Dedifferentiated amniotic fluid mesenchymal stem cell (primary cell): ENCODE measurements at regions not wholly inside any gene's neighbourhood (a gene's known extent, or its start where the extent isn't known, plus 50 kb on each side); places are given as distances from the start of the nearest gene placed in this dataset.

Source experiments
- DNase-seq: peaks from one replicate; pipeline ENCODE4 v3.0.0-alpha.2; 2016; ENCODE audit errors: extremely low spot score

DNA sequence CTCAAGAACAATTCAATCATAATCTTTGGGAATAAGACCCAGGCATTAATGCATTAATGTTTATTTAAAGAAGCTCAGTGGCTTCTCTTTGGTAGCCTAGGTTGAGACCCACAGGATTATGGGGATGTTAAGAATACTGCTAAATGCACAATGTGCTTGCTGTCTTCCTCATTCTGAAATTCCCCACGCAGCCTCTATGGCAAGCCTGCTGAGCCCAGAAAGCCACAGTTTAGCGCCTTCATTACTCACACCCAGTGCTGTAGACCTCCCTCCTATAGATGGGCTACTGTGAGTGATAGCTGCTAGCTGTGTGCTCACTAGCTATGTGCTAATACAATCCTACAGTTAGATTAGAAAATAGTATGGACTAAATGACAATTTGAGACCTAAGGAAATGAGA, 90.6 kb downstream of the TNFSF13B start:
- no peak for DNase-seq

DNA sequence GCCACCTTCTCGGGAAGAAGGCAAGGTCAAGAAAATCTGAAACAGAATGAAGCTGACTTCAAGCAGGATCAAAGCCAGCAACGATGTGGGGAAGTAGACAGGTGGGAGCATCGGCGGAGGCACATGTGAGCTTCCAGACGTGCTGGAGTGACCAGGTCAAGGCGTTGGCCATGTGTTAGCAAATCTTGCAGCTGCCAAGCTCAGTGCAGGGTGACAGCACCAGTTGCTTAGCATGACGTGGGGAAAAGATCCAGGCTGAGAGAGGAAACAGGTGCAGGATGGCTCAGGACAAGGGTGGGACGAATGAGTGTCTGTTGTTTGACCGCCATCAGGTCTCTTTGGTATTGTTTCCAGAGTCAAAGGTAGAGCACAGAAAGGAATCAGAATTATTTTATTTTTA, 92.3 kb downstream of the TNFSF13B start:
- DNase-seq = no peak

DNA sequence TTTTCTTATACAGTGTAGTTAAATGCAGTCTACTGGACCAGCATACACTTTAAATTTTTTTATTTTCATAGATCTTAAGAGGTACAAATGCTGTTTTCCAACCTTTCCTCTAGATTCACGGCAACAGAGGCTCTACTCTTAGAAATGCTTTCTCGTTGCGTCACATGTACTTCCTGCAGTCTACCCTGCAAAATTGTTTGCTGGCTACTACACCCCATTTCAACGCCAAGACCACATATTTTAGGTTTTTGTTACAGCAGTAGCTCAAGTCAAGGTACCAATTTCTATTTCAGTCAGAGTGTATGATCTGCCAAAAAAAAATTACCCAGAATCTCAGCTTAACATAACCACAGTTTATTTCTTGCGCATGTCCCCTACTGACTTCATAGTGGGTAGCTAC, 94.1 kb downstream of the TNFSF13B start:
- DNase-seq = no peak

DNA sequence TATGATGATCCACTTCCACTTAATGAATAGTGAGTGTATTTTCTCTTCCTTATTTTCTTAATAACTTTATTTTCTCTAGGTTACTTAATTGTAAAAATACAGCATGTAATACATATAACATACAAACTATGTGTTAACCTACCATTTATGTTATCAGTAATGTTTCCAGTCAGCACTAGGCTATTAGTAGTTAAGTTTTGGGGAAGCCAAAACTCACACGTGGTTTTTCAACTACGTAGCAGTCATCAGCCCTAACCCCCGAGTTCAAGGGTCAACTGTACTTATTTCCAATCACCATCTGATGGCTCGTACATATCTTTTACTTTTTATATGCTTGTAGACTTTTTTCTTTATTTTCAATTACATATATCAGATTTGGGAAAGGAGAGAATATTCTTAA, 95.7 kb downstream of the TNFSF13B start:
- no peak for DNase-seq

DNA sequence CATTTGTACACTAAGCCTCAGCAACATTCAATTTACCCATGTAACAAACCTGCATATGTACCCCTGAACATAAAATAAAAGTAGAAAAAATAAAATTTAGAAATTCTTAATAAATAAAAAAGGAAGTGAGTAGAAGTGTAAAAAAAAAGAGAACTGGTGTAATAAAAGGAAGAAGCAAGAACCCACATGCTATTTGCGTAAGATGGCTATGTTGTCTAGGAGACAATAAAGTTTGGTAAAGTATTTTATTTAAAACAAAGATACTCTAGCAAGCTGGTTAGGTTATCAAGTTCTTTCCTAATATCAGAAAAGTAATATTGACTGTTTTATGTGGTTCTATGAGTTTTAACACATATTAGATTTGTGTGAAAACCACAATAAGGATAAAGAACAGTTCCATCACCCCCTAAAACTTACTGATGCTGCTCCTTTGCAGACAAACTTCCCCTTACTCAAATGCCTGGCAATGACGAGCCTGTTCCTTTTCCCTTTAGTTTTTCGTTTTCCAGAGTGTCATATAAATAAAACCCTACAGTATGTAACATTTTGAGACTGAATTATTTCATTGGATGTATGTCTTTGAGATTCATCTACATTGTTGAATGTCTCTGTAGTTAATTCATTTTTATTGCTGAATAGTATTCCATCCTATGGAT, 98.9 kb downstream of the TNFSF13B start:
- DNase-seq = no peak

DNA sequence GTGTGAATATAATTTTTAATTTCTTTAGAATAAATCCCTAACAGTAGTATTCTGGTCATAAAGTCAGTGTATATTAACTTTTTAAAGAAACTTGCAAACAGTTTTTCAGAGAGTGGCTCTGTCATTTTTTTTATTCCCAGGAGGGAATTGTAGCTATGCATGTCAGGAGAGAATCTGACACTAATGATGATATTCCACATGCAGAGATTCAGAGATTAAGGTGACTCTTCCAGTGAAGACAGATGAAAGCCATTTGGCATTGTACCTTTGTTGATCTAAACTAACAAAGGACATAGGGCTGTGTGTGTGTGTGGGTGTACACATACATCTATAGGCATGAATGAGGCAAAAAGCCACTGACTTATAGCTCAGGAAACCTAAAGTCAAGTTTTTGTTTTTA, 99.9 kb downstream of the TNFSF13B start:
- no peak for DNase-seq

DNA sequence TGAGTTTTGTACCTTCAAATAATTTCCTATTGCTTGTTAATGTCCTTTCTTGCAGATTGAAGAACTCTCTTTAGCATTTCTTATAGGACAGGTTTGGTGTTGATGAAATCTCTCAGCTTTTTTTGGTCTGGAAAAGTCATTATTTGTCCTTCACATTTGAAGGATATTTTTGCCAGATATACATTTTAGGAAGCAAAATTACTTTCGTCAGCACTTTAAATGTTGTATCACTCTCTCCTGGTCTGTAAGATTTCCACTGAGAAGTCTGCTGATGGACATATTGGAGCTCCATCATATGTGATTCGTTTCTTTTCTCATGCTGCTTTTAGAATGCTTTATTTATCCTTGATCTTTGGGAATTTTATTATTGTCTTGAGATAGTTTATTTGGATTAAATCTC, 105.5 kb downstream of the TNFSF13B start:
- DNase-seq = no peak

DNA sequence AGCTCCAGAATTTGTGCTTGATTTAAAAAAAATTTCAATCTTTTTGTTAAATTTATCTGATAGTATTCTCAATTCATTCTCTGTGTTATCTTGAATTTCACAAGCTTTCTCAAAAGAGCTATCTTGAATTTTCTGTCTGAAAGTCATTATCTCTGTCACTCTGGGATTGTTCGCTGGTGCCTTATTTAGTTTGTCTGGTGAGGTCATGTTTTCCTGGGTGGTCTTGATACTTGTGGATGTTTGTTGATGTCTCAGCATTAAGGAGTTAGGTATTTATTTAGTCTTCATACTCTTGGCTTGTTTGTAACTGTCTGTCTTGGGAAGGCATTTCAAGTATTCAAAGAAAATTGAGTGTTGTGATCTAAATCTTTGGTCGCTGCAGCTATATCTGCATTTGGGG, 106.3 kb downstream of the TNFSF13B start:
- DNase-seq = no peak

DNA sequence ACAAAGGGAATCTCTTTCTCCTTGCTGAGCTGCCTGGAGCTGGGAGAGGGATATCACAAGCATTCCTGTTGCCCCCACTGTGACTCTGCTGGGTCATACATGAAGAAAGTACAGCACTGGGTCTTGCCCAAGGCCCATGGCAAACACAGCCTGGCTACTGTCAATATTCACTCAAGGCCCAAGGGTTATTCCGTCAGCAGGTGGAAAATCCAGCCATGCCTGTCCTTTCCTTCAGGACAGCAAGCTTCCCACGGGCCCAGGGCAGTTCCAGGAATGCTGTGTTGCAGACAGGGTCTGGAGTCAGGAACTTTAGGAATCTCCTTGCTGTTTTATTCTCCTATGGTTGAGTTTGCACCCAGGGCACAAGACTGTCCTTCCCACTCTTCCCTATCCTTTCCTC, 106.8 kb downstream of the TNFSF13B start:
- no peak for DNase-seq

DNA sequence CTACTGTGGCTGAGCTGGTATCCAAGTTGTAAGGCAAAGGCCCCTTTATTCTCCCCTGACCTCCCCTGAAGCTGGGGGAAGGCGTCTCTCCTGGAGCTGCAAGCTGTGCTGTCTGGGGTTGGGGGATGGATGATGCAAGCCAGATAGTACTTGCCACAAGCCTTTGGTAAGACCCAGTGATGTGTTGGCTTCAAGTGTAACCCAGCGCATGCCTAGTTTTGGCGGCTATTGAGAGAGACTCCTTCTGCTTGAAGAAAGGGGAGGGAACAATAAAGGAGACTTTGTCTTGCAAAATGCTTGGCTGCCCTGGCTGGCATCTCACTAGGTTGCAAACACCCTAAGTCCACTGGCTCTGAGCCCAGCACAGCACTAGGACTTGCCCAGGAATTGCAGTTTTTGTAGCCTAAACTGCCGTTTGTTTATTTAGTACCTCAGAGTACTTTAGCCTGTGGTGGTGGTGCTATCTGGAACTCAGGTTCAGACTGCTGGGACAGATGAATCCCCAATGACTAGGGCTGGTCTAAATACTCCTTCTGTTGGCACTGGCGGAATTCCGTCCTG, 108.2 kb downstream of the TNFSF13B start:
- DNase-seq = no peak

DNA sequence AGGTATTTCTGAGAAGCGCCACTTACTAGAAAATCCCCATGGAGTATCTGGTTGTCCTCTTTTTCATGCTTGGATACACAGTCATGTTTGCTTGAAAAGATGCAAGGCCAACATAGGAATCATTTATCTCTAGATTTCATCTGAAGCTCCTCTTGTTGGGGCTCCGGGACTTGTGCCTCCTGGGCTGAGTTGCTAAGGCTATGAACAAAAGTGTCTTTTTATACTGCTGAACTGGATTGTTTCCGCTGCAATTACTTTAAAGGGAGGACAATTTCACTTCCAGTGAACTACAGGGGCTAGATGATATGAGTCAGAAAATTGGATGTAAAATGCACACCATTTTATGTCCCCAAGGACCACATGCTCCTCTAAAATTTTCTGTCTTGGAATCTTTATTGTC, 114.1 kb downstream of the TNFSF13B start:
- DNase-seq = no peak

DNA sequence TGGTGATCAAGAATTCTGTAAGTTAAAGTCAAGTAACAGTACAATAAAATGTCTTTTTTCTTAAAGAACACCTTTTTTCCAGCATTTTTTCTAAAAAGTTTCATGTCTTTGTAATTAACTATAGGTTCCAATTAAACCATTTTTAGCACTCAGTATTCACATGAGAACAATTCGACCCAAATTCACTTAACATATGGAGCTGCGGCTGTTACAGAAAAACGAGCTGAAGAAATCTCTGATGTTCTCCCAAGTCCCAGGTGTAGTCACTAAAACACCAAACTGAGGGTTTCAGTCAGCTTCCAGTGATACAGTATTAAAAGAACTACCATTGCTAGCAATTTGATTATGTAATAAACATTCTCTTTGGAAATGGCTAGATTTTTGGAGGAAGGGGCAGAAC, 117.6 kb downstream of the TNFSF13B start:
- DNase-seq = no peak

DNA sequence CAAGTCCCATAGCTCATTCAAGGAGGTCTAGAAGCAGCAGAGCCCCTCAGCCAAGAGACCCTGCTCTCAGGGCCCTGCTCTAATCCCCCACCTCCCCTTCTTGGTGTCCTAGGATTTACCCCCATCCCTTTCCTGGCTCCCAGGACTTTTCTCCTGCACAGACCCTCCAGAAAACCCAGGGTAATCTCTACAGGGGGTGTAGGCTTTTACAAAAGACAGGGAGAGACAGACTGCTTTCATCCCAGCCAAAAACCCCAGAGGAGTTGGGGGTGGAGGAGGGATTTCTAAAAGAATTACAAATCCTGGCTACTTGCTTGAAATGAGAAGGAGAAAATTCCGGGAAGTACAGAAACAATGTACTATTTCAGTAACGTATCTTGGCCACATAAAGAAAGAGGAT, 133.3 kb downstream of the TNFSF13B start:
- no peak for DNase-seq

DNA sequence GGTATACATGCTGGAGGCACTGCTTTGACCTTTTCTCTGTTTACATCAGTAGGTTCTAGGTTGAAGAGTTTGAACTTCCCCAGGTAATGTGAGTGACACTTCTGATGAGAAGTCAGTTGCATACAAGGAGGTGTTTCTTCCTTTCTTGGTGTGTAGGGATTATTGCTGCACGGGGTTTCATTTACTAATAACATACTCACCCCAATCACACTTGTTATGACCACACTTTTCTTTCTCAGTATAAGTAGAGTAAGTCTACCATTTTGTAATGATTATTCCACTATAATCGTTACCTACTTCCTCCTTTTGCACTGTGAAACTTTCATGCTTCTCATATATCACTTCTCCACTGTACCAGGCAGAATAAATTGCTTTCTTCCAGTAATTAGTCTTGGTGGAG, 138.0 kb downstream of the TNFSF13B start:
- no peak for DNase-seq

DNA sequence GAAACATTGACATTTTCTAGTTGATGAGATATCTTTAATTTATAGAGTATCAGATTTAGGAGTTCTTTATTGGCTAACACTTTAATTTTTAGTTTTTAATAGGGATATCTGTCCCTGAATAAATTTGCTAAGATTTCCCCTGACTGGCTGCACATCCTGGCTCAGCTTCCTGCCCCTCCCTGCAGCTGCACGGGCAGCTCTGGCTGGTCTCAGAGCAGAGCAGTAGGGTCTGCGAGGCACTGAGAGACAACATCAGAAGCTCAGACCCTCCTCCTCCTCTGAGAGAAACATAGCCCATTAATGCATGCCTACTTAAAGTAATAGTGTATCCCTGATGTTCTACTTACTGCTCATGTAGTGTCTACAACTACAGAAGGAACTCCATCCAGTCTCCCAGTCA, 139.2 kb downstream of the TNFSF13B start:
- no peak for DNase-seq

DNA sequence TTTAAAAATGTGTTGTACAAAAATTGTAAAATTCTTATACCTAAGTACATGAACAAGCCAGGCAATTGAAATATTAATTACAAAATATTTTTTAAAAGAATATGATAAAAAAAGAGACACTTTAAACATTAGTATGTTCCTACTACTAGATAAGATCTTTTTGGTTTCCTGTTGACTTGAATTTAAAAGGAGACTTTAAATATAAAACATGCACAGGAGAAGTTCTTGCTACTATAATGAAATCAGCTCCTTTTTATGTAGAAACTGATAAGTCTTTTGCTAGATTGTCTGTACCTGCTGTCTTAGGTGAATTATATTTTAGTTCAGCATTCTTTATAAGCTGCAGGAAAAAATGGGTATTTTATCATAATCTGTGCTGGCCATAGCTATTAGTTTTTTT, 140.2 kb downstream of the TNFSF13B start:
- DNase-seq = no peak

DNA sequence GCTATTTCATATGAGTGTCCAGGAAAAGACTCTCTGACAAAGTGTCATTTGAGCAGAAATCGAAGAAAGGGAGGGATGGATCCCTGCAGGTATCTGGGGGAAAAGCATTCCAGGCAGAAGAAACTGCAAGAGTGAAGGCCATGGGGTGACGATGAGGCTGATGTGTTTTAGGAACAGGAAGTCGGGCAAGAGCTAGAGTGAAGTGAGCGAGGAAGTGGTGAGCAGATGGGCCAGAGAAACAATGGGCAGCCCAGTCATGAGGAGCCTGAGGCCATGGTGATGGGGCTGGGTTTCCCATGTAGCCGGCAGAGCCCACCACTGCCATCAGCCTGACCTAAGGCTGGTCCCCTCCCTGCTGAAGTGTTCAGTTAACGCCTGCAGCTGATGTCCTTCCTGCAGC, 150.2 kb downstream of the TNFSF13B start:
- DNase-seq = no peak

DNA sequence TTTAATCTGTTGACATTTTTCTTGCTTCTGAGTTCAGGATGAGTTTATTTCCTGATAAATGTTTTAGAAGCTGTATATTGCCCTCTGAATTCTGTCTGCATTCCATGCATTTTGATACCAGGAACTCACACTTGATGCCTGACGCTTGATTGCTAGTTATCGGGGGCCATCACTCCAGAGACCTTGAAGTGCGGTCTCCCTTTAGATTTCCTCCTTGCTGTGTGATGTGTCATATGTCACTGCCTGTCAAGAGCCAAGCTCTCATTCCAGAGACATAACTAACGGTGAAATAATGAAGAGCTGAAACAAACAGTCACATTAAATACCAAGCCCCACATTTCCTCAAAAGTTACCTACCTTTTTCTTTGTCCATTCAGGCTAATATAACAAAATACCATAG, 155.5 kb downstream of the TNFSF13B start:
- no peak for DNase-seq

DNA sequence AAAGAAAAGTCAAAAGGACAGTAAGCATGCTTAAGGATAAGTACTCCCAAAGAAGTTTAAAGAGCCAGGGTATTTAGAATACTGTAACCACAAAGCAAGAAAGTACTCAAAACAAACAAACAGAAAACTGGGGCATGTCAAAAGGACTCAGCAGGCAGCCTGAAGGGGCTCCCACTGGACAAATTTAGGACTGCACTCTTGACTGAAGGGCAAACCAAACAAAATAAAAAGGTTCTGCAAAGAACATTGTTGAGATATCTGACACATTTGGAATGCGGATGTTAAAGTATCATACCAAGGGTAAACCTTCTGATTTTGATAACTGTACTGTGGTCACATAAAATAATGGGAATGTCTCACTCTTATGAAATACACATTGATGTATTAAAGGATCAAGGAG, 157.4 kb downstream of the TNFSF13B start:
- no peak for DNase-seq

DNA sequence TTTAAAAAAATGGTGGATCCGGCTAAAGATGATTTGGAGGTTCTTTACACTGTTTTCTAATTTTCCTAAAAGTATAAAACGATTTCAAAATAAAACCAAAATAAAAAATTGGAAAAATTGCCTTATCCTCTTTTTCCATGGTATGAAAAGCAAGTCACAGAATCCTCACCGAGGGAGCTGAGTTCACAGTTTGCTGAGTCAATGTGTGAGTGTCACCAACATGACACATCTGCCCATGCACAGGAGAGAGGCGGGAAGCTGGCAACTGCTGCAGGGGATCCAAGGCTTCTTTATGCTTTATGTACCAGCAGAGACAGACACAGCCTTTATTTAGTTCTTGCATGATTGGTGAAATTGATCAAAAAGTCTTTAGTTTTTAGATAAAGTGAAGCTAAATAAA, 157.8 kb downstream of the TNFSF13B start:
- no peak for DNase-seq

DNA sequence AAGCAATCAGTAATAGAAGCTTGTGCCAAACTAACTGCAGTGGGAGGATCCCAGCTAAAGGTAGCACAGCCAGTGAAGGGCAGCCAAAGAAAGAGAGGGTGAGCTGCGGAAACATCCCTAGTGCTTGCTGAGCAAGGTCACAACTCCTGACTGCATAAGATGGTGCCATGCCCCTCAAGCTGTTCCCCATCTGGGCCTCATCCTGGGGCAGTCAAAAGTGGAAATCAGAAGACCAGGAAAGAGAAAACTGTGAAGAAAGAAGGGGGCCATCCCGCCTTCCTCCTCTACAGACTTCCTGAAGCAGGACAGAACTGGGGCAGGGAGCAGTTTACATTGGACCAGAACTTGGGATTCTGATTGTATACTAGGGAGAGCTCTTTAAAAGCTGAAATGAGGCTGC, 159.2 kb downstream of the TNFSF13B start:
- DNase-seq = no peak

DNA sequence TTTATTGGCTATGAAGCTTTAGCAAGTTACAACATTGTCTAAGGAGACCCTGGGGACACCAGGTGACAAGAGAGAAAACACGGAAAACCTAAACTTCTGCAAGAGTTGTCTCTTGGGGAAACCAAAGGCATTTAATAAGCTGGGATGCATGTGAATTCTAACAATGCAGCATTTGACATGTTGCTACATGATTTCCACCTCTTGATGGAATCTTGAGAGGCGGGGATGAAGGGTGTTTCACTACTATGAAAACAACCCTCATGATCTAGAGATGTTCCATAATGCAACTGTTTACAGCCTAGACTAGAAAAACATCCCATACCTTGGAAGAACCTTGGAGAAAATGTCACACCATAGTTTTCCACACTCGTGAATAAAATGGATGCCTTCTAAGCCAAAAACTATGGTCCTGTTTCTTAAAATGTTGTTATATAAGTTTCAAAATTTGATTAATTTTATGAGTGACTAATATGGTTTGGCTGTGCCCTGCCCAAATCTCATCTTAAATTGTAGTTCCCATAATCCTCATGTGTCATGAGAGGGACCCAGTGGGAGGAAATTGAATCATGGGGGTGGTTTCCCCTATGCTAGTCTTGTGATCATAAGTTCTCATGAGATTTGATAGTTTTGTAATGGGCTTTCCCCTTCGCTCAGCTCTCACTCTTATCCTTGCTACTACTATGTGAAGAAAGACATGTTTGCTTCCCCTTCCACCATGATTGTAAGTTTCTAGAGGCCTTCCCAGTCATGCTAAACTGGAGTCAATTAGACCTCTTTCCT, 164.6 kb downstream of the TNFSF13B start:
- no peak for DNase-seq

DNA sequence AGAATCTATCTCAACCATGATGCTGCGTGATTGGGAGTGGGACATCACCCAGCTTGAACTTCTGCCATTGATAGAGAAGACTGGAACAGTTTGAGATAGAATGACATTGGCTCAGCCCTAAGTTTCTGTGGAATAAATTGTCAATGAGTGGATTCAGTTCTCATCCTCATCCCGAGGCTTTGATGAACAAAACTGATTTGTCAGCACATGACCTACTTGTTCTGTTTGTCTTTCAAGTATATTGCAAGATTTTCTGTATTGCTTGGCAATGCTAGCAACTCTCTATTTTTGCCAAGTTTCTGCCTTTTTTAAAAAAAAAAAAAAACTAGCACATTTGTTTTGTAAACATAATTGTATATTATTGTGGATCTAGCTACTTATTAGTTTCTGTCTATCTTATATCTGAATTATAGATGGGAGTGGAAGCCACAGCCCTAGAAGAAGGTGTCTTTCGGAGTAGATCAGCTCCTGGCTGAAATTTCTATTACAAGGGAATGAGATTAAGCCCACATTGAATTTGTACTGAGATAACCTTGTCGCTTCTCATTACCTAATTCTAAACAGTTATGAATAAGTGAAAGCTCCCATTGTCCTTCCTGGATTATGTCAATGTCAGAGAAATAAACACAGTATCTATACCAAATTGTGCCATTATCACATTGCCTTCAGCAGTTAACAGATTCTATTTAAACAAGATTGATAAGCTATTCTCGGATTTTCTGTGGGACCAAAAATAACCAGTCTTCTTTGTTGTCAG, 166.1 kb downstream of the TNFSF13B start:
- DNase-seq = no peak
